Stimulated activated CD4-positive, alpha-beta T cell treated with anti-CD3 and anti-CD28 coated beads, Interleukin-4, amount 100 ng/mL, for 24 hours (primary cell): ENCODE measurements at regions not wholly inside any gene's neighbourhood (a gene's known extent, or its start where the extent isn't known, plus 50 kb on each side); places are given as distances from the start of the nearest gene placed in this dataset.
"Not testable (repeated sequence)": the region's sequence is repeated elsewhere in the genome, so short reads cannot be mapped to it uniquely, and the experiment has no call there.

Source experiments
- DNase-seq: peaks from one replicate; pipeline ENCODE4 v3.0.0-alpha.2; 2020

DNA sequence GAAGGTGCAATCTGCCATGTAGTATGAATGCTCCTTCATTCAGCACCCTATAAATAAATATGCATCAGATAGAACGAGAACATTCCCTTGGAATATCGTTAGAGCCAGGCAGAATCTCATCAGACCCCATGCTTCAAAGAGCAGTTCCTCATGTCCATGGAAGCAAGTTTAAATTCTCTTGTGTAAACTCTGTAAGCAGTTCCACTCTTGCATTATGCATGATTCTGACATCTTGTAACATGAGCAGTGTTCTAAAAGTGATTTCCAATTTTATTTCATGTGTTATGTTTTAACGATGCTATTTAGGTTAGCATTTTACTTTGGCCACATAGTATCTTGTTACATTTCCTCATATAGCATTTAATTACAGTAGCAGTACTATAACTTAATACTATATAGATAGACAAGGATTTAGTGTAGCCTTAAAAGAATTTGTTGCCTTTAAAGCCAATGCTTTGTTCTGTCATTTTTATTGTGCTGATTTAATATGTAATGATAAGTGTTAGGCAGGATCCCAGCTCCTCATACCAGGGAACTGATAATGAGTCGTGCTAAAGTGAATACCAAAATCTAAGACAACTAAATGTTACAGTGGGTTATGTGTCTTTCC is 161.2 kb upstream of the NECTIN3 start:
- DNase-seq = no peak

DNA sequence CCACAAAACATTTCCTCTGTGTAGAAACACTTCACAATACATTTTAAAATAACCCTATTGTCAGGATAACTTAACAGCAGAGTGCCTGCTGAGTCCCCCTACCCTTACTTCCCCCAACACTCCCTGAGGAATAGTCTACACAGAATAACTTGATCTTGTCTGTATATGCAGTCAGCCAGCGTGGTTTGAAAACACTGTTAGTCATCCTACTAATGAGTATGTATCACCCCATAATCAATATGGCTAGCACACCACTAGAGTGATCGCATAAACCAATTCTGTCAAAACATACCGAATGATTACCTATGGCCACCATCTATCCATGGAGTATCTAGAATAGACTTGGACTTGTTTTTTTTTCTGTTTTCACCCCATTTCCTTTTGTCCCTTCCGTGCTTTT is 152.7 kb upstream of the NECTIN3 start:
- no peak for DNase-seq

DNA sequence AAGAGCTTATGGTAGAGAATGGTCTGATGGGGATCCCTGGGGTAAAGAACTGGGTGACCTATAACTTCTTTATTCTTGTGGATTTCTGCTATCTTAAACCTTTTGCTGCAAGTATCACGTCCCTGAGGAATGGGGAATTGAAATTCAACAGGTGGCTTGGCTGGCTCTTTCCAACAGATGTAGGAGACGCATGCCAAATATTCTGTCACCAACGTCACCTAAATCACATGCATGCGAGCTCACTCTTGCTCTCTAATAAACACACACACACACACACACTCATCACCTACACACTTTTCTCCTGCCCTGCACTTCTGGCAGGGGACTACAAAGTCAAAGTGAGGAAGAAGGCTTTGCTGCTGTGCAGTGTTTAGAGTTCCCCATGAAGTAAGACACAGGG is 145.8 kb upstream of the NECTIN3 start:
- DNase-seq = no peak

DNA sequence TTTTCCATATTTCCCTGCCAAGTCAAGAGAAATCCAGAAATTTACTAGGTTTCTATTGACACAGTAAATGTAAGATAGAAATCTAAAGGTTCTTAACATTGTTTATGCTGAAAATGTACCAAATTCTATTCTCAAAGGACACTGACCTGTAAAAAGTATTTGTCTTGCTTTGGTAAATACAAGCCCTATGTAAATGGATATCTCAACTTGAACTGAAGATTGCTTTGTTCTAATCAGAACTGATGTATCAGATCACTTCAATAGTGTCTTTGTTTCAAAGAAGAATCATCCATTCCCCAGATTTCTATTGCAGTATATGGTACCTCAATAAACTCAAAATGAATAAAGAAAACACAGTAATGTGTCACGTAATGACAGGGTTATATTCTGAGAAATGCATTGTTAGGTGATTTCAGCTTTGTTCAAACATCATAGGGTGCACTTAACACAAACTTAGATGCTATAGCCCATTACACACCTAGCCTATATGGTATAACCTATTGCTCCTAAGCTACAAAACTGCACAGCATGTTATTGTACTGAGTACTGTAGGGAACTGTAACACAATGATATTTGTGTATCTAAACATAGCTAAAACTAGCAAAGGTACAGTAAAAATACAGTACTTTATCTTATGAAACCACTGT is 143.5 kb upstream of the NECTIN3 start:
- DNase-seq = no peak

DNA sequence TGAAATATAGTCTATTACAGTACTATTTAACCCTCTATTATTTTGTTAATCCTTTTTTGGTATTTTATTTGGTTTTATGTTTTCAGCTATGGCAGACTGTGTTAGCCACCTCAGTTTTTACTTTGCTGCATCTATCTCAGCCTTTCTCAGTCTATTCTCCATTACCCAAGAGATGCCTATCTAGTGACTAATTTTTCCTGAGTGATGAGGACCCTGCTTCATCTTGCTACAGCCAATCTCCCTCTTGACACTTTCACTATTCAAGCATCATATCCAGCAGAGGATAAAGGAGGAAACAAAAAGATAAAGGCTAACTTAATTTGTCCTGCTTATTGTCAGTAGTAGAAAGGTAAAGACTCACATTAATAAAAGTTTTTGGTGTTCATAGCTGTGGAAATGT is 141.8 kb upstream of the NECTIN3 start:
- no peak for DNase-seq

DNA sequence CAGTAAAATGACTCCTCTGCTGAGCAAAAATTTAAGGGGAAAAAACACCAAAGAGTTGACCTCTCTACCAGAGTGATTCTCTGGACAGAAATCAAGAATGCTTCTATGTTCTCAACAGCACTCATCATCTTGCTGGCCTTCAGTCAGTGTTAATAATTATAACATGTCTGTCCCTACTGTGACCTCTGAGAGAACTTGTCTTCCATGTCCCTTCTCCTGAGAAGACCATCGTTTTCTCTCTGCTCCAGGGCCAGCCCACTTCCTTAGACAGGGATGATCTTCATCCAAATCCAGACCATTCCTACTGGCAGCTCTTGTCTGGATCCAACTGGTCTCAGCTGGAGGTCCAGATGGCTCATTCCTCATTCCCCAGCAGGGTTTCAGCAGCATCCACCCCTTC is 139.0 kb upstream of the NECTIN3 start:
- DNase-seq = no peak

DNA sequence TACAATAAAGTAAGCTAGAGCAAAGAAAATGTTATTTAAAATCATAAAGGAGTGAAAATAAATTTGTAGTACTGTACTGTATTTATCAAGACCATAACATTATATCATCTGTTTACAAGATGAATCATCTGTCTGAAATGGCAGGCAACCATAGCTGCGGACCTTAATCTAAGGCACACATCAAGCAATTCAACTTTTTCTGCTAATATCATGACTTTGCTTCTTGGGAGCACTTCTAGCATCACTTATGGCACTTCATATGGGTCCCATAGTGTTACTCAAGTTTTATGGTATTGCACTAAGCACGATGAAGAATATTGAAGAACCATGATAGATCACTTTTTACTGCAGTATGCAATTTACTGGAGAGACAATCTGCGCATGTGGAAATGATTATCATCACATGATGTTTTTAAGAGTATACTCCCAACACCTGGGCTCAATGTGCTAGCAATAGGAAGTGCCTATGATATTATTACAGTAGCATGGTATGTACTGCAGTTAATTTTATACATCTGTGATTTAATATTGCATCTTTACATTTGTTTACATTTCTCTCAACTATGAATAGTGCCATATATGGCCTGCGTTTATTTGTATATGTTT is 137.7 kb upstream of the NECTIN3 start:
- no peak for DNase-seq

DNA sequence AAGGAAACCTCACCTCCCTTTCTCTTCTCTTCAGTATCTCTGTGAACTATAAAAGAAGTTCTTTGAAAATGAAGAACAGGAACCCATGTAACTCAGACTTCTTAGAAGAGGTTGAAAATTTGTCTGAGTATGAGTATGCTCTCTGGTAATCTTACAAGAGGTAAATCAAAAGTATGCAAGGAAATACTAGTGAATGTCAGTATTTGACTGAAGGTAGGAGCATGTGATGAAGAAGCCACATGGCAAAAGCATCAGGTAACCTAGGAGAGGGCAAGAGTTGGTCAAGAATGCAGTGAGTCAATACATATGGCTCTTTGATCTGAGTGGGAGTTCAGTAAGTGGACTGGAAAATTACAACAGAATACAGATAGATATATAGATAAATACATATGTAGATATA is 133.0 kb upstream of the NECTIN3 start:
- DNase-seq = no peak

DNA sequence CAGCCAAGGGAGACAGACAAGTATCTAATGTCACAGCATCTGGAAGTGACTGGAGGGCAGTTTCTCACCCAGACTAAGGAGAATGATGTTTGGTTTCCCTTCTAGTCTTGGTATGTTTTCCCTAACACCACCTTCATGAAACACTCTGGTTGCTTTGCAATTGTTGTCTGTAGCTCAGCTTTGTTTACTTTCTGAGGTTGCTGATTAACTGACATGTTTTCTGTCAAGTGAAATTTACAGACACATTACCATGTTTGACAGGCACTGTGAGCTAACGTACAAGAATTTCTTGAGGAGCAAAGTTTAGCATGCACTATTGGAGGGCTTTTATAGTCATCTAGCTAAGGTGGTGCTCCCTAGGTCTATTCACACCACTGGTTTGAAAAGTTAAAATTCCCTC is 131.6 kb upstream of the NECTIN3 start:
- no peak for DNase-seq

DNA sequence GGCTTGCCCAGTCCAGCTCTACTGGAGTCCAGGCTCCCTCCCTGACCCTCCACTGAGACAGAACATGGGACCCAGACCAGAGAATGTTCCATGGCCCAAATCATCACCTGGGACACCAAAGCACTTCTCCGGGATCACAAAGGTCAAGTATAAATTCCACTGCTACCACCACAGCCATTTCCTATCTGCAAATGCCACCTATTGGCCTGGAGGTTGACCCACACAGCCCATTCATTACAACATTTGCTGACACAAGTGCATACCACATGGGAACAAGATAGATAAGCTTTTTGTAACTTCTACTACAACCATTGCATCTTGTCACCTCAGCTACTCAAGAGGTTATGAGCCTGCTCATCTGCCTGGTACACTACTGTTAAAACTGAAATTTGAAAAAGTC is 126.8 kb upstream of the NECTIN3 start:
- DNase-seq = no peak

DNA sequence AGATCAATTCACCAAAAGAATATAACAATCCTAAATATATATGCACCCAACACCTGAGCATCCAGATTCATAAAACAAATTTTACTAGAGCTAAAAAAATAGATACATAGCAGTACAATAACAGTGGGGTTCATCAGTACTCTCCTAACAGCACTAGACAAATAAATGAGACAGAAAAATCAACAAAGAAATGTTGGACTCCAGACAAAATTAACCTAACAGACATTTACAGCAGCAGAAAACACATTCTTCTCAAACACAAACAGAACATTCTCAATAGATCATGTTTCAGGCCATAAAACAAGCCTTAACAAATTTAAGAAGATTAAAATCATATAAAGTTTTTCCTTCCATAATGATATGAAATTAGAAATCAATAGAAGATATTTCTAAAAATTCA is 124.8 kb upstream of the NECTIN3 start:
- DNase-seq = no peak

DNA sequence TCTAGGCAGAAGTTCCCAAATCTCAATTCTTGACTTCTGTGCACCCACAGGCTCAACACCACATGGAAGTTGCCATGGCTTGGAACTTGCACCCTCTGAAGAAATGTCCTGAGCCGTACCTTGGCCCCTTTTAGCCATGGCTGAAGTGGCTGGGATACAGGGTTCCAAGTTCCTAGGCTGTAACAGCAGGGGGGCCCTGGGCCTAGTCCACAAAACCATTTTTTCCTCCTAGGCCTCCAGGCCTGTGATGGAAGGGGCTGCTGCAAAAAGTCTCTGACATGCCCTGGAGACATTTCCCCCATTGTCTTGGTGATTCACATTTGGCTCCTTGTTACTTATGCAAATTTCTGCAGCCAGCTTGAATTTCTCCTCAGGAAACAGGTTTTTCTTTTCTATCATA is 122.4 kb upstream of the NECTIN3 start:
- DNase-seq = not testable (repeated sequence)

DNA sequence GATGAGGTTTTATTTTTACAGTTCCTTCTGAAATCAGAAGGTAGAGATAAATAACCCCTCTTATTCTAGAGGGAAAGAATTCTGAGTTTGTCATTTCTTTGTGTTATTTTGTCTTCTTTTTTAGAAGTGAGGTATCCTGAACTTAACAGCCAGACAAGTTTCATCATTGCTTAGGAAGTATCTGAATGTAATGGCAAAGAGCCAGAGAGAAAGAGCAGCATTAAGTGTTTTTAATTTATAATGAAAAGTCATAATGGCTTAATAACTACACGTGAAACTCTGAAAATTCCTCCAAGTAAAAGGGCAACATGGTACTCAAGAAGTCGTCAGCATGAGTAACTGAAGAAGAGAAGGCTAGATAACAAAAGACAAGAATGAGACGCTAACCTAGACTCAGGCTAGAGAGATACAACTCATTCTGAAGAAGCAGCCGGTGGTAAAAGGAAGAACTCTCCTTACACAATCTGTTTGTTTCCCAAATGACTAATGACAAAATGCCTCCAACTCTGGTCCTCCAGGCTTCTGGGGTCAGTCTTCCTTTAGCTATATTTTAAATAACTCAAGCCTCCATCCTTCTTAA is 116.2 kb upstream of the NECTIN3 start:
- no peak for DNase-seq

DNA sequence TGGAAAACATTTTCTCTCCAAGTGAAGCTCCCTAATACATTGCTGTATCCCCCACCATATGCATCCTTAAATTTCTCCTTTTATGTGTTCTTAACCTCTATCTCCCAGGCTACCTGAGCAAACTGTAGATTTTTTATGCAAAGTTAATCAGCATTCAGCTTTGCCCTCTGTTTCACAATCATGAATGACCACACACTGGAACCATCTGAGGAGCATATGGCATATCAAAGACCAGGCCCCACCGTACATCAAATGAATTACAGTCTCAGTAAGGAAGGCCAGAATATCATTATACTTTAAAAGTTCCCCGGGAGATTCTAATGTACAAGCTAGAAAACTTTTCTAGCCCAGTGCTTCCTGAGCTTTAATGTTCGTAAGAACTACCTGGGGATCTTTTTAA is 115.5 kb upstream of the NECTIN3 start:
- no peak for DNase-seq

DNA sequence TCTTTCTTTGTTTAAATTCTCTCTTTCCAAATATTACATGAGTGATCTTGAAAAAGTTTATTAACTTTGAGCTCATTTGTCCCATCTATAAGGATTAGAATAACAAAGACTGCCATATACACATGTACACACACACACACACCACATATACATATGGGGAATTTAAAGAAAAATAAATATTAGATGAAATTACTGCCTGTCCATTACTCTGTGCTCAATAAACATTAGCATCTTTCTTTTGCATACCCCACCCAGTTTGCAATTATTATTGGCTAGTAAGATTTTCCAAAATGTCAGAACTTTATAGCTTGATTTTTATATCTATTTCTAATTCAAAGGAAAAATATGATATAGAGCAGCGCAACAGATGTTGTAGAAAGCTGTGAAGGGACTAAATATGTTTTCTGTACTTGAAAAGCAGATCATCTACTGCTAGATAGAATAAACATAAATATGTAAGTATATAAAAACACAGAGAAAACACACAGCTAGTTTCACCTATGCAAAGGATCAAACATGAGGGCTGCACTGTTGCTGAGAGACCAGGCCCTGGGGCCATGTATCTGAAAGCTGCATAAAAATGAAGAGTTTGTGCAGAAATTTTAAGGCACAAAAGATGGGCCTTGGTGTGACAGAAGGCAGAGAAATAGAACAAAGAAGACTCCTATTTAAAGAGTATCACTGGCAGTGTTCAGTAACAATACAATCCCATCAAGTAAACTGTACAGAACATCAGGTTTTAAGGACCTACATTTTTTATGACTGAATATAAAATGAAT is 114.2 kb upstream of the NECTIN3 start:
- no peak for DNase-seq

DNA sequence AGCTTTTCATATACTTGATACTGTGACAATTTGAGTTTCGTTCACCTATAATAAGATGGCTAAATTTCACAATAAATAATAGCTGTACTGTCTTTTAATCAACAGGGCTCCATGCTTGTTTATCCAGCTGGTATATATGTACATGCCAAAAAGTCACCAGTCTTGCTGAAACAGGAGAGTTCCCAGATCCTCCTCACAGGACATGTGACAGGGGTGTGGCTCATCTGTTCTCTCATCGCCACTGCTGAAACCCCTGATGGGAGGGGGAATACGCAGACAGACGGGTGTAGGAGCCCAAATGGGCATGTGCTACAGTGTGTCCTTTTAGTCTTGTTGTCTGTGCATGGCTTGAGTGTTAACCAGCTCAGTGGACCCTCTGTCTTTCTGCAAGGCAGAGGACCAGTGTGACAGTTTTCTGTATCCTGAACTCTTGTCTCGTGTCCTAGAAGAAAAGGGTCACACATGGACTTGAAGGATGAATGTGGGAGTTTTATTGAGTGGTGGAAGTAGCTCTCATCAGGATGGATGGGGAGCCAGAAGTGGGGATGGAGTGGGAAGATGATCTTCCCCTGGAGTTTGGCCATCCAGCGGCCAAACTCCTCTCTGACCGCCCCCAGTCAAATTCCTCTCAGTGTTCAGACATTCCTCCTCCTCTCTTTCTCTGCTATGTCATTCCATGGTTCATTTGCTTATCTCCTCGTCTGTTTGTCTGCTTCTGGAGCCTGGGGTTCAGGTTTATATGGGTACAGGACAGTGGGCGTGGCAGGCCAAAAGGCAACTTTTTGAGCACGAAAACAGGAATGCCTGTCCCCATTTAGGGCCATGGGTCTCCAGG is 113.1 kb upstream of the NECTIN3 start:
- DNase-seq = no peak

DNA sequence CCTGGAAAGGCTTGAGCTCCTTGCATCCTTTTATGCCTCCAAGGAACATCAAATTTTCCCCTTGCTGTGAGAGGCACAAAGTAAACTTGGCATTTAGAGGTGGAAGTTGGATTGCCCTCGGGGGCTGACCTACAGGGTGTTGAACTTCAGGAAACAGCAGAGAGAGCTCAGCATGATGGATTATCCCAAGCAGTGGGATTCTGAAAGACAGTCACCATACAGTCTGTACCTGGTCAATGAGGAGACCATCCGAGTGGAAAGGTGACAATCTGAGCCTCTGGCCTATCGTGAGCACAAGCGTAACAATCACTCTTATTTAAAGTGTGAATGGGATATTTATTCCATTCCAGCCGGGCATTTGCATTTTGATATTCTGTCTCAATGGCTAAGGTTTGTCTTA is 105.6 kb upstream of the NECTIN3 start:
- DNase-seq = no peak

DNA sequence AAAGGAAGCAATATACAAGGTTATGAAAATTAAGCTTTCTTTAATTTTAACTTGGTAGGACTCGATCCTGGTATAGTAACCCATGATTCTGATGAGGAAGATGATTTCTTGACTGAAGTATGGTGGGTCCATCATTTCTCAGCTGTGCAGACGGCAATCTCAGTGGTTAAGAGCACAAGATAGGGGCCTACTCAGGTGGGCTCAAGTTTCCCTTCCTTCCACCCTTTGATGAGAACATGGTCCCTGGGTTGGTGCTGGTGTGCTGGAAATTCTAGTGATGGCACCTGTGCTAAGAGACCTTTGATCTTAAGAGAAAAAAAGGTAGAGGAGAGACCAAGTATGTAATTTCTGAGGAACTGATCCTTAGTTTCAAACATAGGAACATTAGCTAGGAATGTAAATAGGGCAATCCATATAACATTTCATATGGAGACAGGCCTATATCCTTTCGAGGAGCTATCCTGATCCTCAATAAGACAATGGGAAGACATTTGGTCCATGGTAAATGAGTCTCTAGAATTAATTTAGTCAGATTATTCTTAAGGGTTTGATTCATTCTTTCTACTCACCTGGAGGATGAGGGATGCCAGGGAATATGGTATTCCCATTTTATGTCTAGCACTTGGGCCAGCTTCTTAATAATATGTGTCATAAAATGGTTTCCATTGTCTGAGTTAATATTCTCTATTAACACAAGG is 104.5 kb upstream of the NECTIN3 start:
- DNase-seq = no peak

DNA sequence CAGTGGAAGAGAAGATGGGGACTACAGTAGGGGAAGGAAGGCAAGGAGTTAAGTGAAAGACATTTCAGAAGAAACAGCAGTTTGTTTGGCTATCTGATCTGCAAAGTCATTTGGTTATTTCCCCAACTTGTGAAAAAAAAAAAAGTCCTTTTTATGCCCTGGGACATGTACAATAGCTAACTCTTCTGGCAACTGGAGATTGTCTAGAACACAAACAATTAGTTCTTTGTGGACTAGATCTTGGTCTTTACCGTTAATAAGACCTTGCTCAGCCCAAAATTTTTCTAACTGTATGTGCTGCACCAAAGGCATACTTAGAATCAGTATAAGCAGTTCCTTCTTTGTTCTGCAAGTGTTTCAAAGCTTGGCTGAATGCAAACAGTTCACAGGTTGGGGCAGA is 103.5 kb upstream of the NECTIN3 start:
- DNase-seq = no peak

DNA sequence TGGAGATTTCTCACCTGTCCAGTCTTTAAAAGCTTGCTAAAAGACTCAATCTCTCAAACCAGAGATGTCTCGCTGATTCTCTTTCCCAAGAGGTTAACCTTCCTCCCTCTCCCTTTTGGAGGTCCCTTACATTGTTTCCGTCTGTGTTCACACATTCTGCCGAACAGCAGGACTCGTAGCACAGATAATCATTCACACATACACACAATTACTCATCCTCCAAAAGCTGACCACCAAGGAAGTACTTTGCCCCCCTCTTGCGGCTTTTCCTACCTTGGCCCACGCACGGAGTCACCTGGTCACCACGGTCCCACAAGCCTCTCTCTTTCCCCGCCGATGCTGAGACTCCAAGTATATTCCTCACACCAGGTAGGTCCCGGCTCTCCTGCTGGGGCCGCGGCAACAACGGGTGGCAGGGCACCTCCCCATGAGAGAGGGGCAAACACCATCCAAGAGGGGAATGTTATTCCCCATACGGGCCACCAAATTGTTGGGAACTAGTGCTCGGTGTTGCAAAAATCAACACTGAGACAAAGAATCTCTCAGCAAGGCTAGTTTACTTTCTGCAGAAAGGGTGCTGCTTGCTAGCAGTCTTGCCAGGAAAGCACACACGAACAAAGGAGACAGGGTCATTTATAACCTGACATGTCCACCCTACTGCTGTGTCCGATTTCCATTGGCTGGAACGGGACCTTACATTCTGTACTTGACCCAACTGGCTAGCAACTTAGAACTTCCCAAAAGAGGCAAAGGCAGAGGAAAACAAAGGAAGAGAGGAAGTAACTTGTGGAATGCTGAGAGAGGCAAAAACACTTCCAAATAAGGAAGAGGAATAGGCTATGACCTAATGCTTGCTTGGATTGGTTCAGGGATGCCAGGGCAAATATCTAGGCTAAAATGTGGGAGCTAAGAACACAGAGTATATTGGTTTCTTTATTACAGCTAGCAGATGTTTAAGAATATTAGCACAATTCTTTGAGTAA is 102.1 kb upstream of the NECTIN3 start:
- DNase-seq = no peak
